ENCODE measurements at regions not wholly inside any gene's neighbourhood (a gene's known extent, or its start where the extent isn't known, plus 50 kb on each side); places are given as distances from the start of the nearest gene placed in this dataset.

DNA sequence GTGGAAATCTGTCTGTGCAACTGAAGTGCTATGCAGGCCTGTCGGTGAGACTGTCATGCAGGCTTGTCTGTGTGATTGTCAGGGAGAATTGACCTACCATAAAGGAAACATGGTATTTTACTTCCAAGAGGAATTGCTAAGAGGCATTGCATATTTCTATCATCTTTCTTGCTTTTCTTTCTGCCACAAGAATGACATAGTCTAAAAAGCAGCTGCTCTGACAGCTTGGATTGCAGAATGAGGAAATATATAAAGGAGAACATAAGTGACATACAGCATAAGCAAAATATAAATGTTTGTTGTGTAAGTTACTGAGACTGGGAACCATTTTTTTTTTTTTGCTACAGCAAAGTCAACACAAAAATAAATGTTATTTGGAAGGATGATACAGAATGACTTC is 105.1 kb downstream of the MANEA start:
- no peaks in the 10 kb centered on the region for H3K36me3 ChIP-seq (replicated peaks in 1 of 2)
- H3K27ac ChIP-seq: no peak overlapping the region
- DNase-seq: no peak
- H3K4me3 ChIP-seq: no peak overlapping the region
- TF ChIP-seq, protein P1, sequence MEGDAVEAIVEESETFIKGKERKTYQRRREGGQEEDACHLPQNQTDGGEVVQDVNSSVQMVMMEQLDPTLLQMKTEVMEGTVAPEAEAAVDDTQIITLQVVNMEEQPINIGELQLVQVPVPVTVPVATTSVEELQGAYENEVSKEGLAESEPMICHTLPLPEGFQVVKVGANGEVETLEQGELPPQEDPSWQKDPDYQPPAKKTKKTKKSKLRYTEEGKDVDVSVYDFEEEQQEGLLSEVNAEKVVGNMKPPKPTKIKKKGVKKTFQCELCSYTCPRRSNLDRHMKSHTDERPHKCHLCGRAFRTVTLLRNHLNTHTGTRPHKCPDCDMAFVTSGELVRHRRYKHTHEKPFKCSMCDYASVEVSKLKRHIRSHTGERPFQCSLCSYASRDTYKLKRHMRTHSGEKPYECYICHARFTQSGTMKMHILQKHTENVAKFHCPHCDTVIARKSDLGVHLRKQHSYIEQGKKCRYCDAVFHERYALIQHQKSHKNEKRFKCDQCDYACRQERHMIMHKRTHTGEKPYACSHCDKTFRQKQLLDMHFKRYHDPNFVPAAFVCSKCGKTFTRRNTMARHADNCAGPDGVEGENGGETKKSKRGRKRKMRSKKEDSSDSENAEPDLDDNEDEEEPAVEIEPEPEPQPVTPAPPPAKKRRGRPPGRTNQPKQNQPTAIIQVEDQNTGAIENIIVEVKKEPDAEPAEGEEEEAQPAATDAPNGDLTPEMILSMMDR (IDR thresholded peaks at IDR 0.05): no peak
- no peak for TF ChIP-seq POLR2A (IDR thresholded peaks at IDR 0.05)
- no peaks in the 10 kb centered on the region for H3K27me3 ChIP-seq
- 66 to 73% (median 70%) methylated on average over 1 of the region's 1 CpG for WGBS, 4 donors
- H3K4me1 ChIP-seq (replicated peaks in 1 of 2): no peaks in the 10 kb centered on the region
- H3K9me3 ChIP-seq (replicated peaks in 1 of 3): no peaks in the 10 kb centered on the region
- intact Hi-C loops (cut with DNase I): no loop called here

DNA sequence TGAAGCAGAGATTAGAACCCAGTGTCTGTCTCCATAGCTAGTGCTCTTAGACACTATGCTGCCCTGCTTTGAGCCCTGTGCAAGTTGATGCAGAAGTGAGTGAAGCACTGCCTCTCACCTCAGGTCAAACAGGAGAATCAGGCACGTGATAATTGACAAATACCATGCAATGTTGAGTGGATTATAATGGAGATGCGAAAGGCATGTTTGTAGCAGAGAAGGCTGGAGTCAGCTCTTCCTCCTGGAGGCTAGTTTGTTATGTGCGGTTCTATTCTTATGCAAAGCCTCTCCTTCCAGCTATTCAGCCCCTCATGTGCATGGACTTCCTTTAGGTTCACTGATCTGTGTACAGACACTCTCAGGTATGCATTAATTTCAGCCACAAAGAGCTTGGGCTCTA is 108.5 kb downstream of the MANEA start:
- Histone ChIP-seq H3K9me3 (replicated peaks in 1 of 3) (no peaks in the 10 kb centered on the region), H3K4me3 (no peak overlapping the region), H3K36me3 (replicated peaks in 1 of 2) (no peaks in the 10 kb centered on the region), H3K4me1 (replicated peaks in 1 of 2) (no peaks in the 10 kb centered on the region), H3K27me3 (no peaks in the 10 kb centered on the region), H3K27ac (no peak overlapping the region)
- WGBS, 4 donors: 56 to 66% (median 62%) methylated on average over 2 to 3 of the region's 3 CpGs
- no peak for TF ChIP-seq POLR2A (IDR thresholded peaks at IDR 0.05)
- TF ChIP-seq, protein P1 (IDR thresholded peaks at IDR 0.05): no peak
- DNase-seq: no peak
- intact Hi-C loops (cut with DNase I): no loop called here

DNA sequence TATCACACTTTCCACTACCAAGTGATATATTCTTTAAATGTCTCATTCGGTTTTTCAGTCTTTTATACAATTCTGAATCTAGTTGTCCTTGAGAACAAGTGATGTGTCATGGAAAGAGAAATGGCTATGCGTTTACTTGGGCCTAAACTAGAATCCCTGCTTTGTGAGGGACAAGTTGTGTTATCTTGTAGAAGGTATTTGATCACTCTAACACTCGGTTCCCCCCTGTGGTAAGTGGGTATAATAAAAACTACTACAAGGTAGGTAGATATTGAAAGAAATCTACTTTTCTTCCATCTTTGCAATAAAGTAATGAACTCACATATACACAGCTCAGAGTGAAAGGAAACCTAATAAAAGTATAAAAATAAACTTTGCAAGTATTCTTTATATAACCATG is 108.9 kb downstream of the MANEA start:
- WGBS, 4 donors: 39 to 50% (median 45%) methylated on average over 3 of the region's 3 CpGs

DNA sequence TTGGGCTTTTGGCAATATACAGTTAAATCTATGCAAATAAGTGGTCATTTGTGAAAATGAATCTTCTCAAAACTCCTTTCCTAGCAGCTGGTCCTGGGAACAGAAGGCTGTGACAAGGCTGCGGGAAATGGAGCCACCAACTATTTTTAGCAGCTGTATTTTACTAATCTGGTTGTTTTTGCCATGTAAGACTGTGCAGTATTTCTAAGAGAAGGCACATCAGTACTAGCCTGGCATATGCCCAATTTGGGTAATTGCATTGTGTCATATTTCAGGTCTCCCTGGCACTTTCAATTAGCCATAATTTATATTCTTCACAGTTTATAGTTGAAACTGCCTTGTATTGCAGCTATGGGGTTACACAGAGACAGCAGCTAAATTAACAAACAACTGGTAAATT is 109.6 kb downstream of the MANEA start:
- WGBS, 4 donors: 69 to 83% (median 79%) methylated on average over 1 of the region's 1 CpG
- intact Hi-C loops (cut with DNase I): no loop called here
- H3K9me3 ChIP-seq (replicated peaks in 1 of 3): no peaks in the 10 kb centered on the region
- H3K36me3 ChIP-seq (replicated peaks in 1 of 2): no peaks in the 10 kb centered on the region
- no peaks in the 10 kb centered on the region for H3K27me3 ChIP-seq
- TF ChIP-seq, protein P1 (IDR thresholded peaks at IDR 0.05): no peak
- TF ChIP-seq POLR2A (IDR thresholded peaks at IDR 0.05): no peak
- no peak overlapping the region for H3K27ac ChIP-seq
- no peak for DNase-seq
- H3K4me3 ChIP-seq: no peak overlapping the region
- no peaks in the 10 kb centered on the region for H3K4me1 ChIP-seq (replicated peaks in 1 of 2)

More for the DNA sequence above, 108.9 kb downstream of the MANEA start:
- Histone ChIP-seq H3K36me3 (replicated peaks in 1 of 2) (no peaks in the 10 kb centered on the region), H3K4me3 (no peak overlapping the region), H3K27me3 (no peaks in the 10 kb centered on the region), H3K9me3 (replicated peaks in 1 of 3) (no peaks in the 10 kb centered on the region), H3K27ac (no peak overlapping the region), H3K4me1 (replicated peaks in 1 of 2) (no peaks in the 10 kb centered on the region)
- DNase-seq: no peak
- intact Hi-C loops (cut with DNase I): no loop called here
- no peak for TF ChIP-seq POLR2A (IDR thresholded peaks at IDR 0.05)
- TF ChIP-seq, protein P1 (IDR thresholded peaks at IDR 0.05): no peak

Measured in adrenal gland (tissue), 9 donors.